ENCODE measurements at regions not wholly inside any gene's neighbourhood (a gene's known extent, or its start where the extent isn't known, plus 50 kb on each side); places are given as distances from the start of the nearest gene placed in this dataset.

GRCh38 chr9:79471580-79472543 lies 99.9 kb upstream of the TLE4 start:
- Histone ChIP-seq H3K36me3 (no peaks in the 10 kb centered on the region), H3K9me3 (no peaks in the 10 kb centered on the region), H3K27me3 (no peaks in the 10 kb centered on the region), H3K4me1 (peaks cover 0 to 10% (median 4%) of the 10 kb centered on the region in 4 donors), H3K4me3 (no peak overlapping the region), H3K27ac (peak overlapping the region in 1 of 2 donors; percentile 9)
- intact Hi-C loops (cut with DNase I; ENCODE audit: low total_unique reads), result no loop called here
- peak; percentile 90 to 91 for DNase-seq
- TF ChIP-seq, protein P1, sequence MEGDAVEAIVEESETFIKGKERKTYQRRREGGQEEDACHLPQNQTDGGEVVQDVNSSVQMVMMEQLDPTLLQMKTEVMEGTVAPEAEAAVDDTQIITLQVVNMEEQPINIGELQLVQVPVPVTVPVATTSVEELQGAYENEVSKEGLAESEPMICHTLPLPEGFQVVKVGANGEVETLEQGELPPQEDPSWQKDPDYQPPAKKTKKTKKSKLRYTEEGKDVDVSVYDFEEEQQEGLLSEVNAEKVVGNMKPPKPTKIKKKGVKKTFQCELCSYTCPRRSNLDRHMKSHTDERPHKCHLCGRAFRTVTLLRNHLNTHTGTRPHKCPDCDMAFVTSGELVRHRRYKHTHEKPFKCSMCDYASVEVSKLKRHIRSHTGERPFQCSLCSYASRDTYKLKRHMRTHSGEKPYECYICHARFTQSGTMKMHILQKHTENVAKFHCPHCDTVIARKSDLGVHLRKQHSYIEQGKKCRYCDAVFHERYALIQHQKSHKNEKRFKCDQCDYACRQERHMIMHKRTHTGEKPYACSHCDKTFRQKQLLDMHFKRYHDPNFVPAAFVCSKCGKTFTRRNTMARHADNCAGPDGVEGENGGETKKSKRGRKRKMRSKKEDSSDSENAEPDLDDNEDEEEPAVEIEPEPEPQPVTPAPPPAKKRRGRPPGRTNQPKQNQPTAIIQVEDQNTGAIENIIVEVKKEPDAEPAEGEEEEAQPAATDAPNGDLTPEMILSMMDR (IDR thresholded peaks at IDR 0.05), result peak; percentile 30 to 62

DNA sequence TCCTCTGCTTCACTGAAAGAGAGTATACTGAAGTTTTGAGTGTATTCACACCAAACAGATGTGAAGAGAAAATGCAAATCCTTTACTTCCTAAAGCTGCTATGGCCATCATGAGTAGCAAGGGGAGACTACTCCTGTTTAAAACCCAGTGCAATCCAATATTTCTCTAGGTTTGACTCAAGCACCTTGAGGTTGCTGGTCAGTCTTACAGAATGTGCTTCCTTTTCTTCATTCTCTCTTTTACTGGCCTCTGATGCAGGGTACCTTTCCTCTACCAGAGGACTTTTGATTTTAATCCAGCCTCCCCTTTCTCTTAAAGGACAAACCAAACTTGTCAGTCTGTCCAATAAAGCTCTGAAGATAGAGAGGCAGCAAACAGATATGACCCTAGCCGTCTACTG lies 98.1 kb upstream of the TLE4 start:
- H3K27me3 ChIP-seq, result no peaks in the 10 kb centered on the region
- H3K4me3 ChIP-seq, result no peak overlapping the region
- H3K27ac ChIP-seq, result no peak overlapping the region
- peaks cover 0 to 10% (median 4%) of the 10 kb centered on the region in 4 donors for H3K4me1 ChIP-seq
- intact Hi-C loops (cut with DNase I; ENCODE audit: low total_unique reads), result no loop called here
- H3K9me3 ChIP-seq, result no peaks in the 10 kb centered on the region
- DNase-seq, result no peak
- TF ChIP-seq, protein P1 (IDR thresholded peaks at IDR 0.05), result no peak
- H3K36me3 ChIP-seq, result no peaks in the 10 kb centered on the region

GRCh38 chr9:79477241-79477840 lies 94.4 kb upstream of the TLE4 start:
- Histone ChIP-seq H3K9me3 (no peaks in the 10 kb centered on the region), H3K27ac (no peak overlapping the region), H3K36me3 (no peaks in the 10 kb centered on the region), H3K27me3 (no peaks in the 10 kb centered on the region), H3K4me1 (peaks cover 0 to 3% (median under 1%) of the 10 kb centered on the region in 4 donors), H3K4me3 (no peak overlapping the region)
- no peak for DNase-seq
- TF ChIP-seq, protein P1 (IDR thresholded peaks at IDR 0.05), result no peak
- intact Hi-C loops (cut with DNase I; ENCODE audit: low total_unique reads), result no loop called here

GRCh38 chr9:79477955-79478771 lies 93.6 kb upstream of the TLE4 start:
- intact Hi-C loops (cut with DNase I; ENCODE audit: low total_unique reads), result no loop called here
- Histone ChIP-seq H3K4me3 (no peak overlapping the region), H3K36me3 (no peaks in the 10 kb centered on the region), H3K9me3 (no peaks in the 10 kb centered on the region), H3K4me1 (no peaks in the 10 kb centered on the region), H3K27ac (no peak overlapping the region), H3K27me3 (no peaks in the 10 kb centered on the region)
- TF ChIP-seq, protein P1 (IDR thresholded peaks at IDR 0.05), result no peak
- peak in 1 of 2 donors; percentile 18 for DNase-seq

- DNase-seq, result no peak
- Histone ChIP-seq H3K36me3 (no peaks in the 10 kb centered on the region), H3K4me1 (no peaks in the 10 kb centered on the region), H3K27me3 (no peaks in the 10 kb centered on the region), H3K27ac (no peak overlapping the region), H3K9me3 (no peaks in the 10 kb centered on the region), H3K4me3 (no peak overlapping the region)
- intact Hi-C loops (cut with DNase I; ENCODE audit: low total_unique reads), result no loop called here
- TF ChIP-seq, protein P1 (IDR thresholded peaks at IDR 0.05), result no peak
Measured at GRCh38 chr9:79480639-79481038, 91.1 kb upstream of the TLE4 start.
